Neural cell (in vitro differentiated cells): ENCODE measurements at regions not wholly inside any gene's neighbourhood (a gene's known extent, or its start where the extent isn't known, plus 50 kb on each side); places are given as distances from the start of the nearest gene placed in this dataset.
"Not testable (repeated sequence)": the region's sequence is repeated elsewhere in the genome, so short reads cannot be mapped to it uniquely, and the experiment has no call there.

ENCODE experiments used
- EZH2 ChIP-seq: fragments of 200-600, 300-800 bp; shearing (Covaris generic), sonication (generic); IDR thresholded peaks from 2 replicates; pipeline ENCODE4 v1.6.1; 2014; ENCODE audit warnings: antibody characterized with exemption, low read length, borderline replicate concordance, mild to moderate bottlenecking; ENCODE audit not compliant: insufficient read depth, poor library complexity, severe bottlenecking
- POLR2AphosphoS5 ChIP-seq: IDR thresholded peaks from 2 replicates; pipeline ENCODE4 v1.6.1; 2012
- RAD21 ChIP-seq: fragments of 450-650 bp; conservative IDR thresholded peaks from 2 replicates; pipeline ENCODE4 v1.6.1; 2014; ENCODE audit warnings: antibody characterized with exemption, mild to moderate bottlenecking, moderate library complexity
- TF ChIP-seq, protein P1 (sequence below): fragments of 450-650 bp; IDR thresholded peaks from 2 replicates; pipeline ENCODE4 v1.5.1; 2014; ENCODE audit warnings: antibody characterized with exemption, mild to moderate bottlenecking, moderate library complexity; ENCODE audit not compliant: poor library complexity, severe bottlenecking
- TF ChIP-seq, protein P2 (sequence below): IDR thresholded peaks from 2 replicates; pipeline ENCODE4 v1.6.1; 2012; ENCODE audit warnings: borderline replicate concordance

DNA sequence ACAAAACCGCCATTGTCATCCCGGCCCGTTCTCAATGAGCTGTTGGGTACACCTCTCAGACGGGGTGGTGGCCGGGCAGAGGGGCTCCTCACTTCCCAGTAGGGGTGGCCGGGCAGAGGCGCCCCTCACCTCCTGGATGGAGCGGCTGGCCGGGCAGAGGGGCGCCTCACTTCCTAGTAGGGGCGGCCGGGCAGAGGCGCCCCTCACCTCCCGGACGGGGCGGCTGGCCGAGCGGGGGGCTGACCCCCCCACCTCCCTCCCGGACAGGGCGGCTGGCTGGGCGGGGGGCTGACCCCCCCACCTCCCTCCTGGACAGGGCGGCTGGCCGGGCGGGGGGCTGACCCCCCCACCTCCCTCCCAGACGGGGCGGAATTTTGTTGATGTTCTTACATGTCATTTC lies 1558.3 kb upstream of the CDH9 start:
- TF ChIP-seq EZH2, POLR2AphosphoS5, RAD21: not testable (repeated sequence)
- TF ChIP-seq, protein P1, sequence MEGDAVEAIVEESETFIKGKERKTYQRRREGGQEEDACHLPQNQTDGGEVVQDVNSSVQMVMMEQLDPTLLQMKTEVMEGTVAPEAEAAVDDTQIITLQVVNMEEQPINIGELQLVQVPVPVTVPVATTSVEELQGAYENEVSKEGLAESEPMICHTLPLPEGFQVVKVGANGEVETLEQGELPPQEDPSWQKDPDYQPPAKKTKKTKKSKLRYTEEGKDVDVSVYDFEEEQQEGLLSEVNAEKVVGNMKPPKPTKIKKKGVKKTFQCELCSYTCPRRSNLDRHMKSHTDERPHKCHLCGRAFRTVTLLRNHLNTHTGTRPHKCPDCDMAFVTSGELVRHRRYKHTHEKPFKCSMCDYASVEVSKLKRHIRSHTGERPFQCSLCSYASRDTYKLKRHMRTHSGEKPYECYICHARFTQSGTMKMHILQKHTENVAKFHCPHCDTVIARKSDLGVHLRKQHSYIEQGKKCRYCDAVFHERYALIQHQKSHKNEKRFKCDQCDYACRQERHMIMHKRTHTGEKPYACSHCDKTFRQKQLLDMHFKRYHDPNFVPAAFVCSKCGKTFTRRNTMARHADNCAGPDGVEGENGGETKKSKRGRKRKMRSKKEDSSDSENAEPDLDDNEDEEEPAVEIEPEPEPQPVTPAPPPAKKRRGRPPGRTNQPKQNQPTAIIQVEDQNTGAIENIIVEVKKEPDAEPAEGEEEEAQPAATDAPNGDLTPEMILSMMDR = not testable (repeated sequence)
- TF ChIP-seq, protein P2, sequence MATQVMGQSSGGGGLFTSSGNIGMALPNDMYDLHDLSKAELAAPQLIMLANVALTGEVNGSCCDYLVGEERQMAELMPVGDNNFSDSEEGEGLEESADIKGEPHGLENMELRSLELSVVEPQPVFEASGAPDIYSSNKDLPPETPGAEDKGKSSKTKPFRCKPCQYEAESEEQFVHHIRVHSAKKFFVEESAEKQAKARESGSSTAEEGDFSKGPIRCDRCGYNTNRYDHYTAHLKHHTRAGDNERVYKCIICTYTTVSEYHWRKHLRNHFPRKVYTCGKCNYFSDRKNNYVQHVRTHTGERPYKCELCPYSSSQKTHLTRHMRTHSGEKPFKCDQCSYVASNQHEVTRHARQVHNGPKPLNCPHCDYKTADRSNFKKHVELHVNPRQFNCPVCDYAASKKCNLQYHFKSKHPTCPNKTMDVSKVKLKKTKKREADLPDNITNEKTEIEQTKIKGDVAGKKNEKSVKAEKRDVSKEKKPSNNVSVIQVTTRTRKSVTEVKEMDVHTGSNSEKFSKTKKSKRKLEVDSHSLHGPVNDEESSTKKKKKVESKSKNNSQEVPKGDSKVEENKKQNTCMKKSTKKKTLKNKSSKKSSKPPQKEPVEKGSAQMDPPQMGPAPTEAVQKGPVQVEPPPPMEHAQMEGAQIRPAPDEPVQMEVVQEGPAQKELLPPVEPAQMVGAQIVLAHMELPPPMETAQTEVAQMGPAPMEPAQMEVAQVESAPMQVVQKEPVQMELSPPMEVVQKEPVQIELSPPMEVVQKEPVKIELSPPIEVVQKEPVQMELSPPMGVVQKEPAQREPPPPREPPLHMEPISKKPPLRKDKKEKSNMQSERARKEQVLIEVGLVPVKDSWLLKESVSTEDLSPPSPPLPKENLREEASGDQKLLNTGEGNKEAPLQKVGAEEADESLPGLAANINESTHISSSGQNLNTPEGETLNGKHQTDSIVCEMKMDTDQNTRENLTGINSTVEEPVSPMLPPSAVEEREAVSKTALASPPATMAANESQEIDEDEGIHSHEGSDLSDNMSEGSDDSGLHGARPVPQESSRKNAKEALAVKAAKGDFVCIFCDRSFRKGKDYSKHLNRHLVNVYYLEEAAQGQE = not testable (repeated sequence)
